AG04449 (cell line): ENCODE measurements at regions not wholly inside any gene's neighbourhood (a gene's known extent, or its start where the extent isn't known, plus 50 kb on each side); places are given as distances from the start of the nearest gene placed in this dataset.

Experiments
- CTCF ChIA-PET: fragments of 350-600 bp; formaldehyde crosslinking; extraction: SDS; loops from one replicate; lab custom pipeline; 2021; ENCODE audit warnings: antibody characterized with exemption; lab: Yijun Ruan, JAX
- POLR2A ChIA-PET: fragments of 400-600, 350-600 bp; formaldehyde crosslinking; extraction: SDS; loops from one replicate; lab custom pipeline; 2020; ENCODE audit warnings: antibody characterized with exemption, inconsistent platforms; lab: Yijun Ruan, JAX
- DNase-seq: peaks from one replicate; pipeline ENCODE4 v3.0.0-alpha.2; 2010; ENCODE audit warnings: low read depth, low spot score
- H3K4me3 ChIP-seq: 2 replicates; pipeline ENCODE4 v1.5.1; 2011; ENCODE audit warnings: low read depth, mild to moderate bottlenecking, control low read depth, low read length
- CTCF ChIP-seq: IDR thresholded peaks from one replicate; pipeline ENCODE4 v1.5.1; 2011; ENCODE audit warnings: mild to moderate bottlenecking, moderate library complexity, low read length, control low read depth, inconsistent platforms; ENCODE audit not compliant: insufficient read depth; ENCODE audit errors: missing control alignments

DNA sequence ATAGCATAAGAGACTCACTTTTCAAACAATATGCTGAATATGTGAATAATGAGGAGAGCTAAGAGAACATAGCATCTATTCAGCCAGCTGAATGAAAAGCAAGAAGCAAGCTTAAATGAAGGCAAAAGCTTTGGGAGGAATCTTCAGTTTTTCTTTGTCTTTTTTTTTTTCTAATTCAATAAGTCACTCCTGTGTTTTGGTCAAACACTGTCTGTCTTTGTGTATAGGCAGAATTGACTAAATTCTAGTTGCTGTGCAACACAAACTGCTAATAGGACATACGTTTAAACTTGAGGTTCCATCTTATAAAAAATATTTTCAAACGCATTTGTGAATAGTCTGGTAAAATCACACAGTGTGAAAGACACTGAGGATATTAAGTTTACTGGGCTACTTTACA, 156.9 kb upstream of the KCNN2 start:
- TF ChIP-seq CTCF = no peak
- ChIA-PET POLR2A (no interaction called here), CTCF (interaction anchor here (1.7 kb wide), 1 partner anchor 13 kb away, joined by 5 read pairs; no protein-coding TSS in a partner anchor)
- no peak overlapping the region for H3K4me3 ChIP-seq
- DNase-seq = no peak

DNA sequence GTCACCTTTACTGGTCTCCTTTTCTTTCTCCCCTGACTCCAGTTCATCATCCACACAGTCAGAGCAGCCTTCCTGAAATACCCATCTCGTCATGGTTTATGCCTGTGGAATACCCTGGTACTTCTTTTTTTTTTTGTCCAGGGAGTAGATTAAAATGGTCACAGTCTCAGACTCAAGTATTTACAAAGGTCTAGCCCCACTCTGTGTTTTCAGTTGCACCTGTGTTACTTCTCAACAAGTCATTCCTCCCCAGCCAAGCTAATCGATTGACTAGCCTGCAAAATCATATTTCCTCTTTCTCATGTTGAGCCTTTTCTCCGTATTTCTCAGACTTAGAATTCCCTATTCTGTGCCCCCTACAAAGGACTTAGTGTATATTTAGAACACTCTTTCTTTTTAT, 155.2 kb upstream of the KCNN2 start:
- POLR2A ChIA-PET = no interaction called here
- CTCF ChIA-PET = interaction anchor here (1.7 kb wide), 1 partner anchor 15 kb away, joined by 5 read pairs; no protein-coding TSS in a partner anchor
- DNase-seq = no peak
- TF ChIP-seq CTCF = no peak
- H3K4me3 ChIP-seq = no peak overlapping the region

DNA sequence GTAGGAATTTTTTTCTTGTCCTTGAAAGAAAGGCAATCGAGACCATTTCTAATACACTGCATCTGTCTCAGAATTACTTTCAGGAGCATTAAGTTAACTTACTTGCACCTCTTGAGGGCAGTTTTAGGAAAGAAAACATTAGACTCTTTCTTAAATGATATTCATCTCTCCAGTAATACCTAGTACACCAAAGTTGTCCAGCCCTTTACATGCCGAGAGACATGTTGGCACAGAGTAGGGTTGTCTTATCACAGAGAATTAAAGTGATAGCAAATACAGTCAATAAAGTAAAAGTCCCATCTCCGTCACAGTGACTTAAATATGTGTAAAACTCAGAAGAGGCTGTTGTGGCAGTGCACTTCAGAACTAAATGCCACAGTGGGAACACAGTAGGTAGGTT, 154.3 kb upstream of the KCNN2 start:
- POLR2A ChIA-PET = no interaction called here
- no peak for TF ChIP-seq CTCF
- H3K4me3 ChIP-seq = no peak overlapping the region
- DNase-seq = no peak
- CTCF ChIA-PET = no interaction called here

- CTCF ChIA-PET = no interaction called here
- POLR2A ChIA-PET = no interaction called here
- DNase-seq = no peak
- H3K4me3 ChIP-seq = no peak overlapping the region
- TF ChIP-seq CTCF = no peak
These were observed 153.8 kb upstream of the KCNN2 start for GRCh38 chr5:114208120-114208519.

GRCh38 chr5:114208588-114208987, 153.3 kb upstream of the KCNN2 start:
- TF ChIP-seq CTCF = no peak

DNA sequence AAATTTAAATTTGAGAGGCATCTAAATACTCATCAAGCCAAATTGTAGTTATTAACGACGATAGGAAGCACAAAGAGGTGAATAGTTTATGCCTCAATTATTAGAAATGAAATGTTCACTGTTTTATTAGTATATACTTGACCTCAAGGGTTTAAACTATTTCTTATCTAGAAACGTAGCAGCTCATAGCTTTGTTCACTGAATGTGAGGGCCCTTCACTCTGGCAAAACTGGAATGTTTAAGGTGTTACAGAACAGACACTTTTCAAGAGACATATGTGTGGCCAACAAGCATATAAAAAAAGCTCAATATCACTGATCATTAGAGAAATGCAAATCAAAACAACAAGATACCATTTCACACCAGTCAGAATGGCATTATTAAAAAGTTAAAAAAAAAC, 151.2 kb upstream of the KCNN2 start:
- POLR2A ChIA-PET = no interaction called here
- DNase-seq = no peak
- CTCF ChIA-PET = interaction anchor here (1.7 kb wide), 1 partner anchor 10 kb away, joined by 4 read pairs; no protein-coding TSS in a partner anchor
- no peak for TF ChIP-seq CTCF
- H3K4me3 ChIP-seq = no peak overlapping the region

More at GRCh38 chr5:114208588-114208987, 153.3 kb upstream of the KCNN2 start:
- DNase-seq = no peak
- ChIA-PET POLR2A (no interaction called here), CTCF (no interaction called here)
- H3K4me3 ChIP-seq = no peak overlapping the region
